GM23338 (cell line): ENCODE measurements at regions not wholly inside any gene's neighbourhood (a gene's known extent, or its start where the extent isn't known, plus 50 kb on each side); places are given as distances from the start of the nearest gene placed in this dataset.

Experiments used
- ATAC-seq: fragments of 200-7000 bp; cut with Tn5 transposase; 3 replicates; pipeline ENCODE4 v1.9.1; 2020
- DNase-seq: peaks from one replicate; pipeline ENCODE4 v3.0.0-alpha.2; 2015; ENCODE audit warnings: low spot score
- H2AFZ ChIP-seq: fragments of 200-600 bp; sonication (generic); 2 replicates; pipeline ENCODE4 v1.8.0; 2016; ENCODE audit warnings: antibody characterized with exemption, mild to moderate bottlenecking, moderate library complexity
- H3F3A ChIP-seq: fragments of 200-600 bp; sonication (generic); replicated peaks from 2 replicates; pipeline ENCODE4 v1.8.0; 2017; ENCODE audit warnings: antibody characterized with exemption, mixed run types, low read depth
- H3K27ac ChIP-seq: fragments of 200-600 bp; sonication (generic); 2 replicates; pipeline ENCODE4 v1.6.1; 2016; ENCODE audit warnings: low read depth
- H3K27me3 ChIP-seq: fragments of 200-600 bp; sonication (generic); 2 replicates; pipeline ENCODE4 v1.8.0; 2016; ENCODE audit warnings: mild to moderate bottlenecking, mixed run types, moderate library complexity; ENCODE audit not compliant: insufficient read depth
- H3K36me3 ChIP-seq: fragments of 200-600 bp; sonication (generic); 2 replicates; pipeline ENCODE4 v1.8.0; 2016; ENCODE audit warnings: mild to moderate bottlenecking; ENCODE audit not compliant: insufficient read depth
- H3K4me1 ChIP-seq: fragments of 200-600 bp; sonication (generic); 2 replicates; pipeline ENCODE4 v1.8.0; 2016; ENCODE audit warnings: mild to moderate bottlenecking, moderate library complexity; ENCODE audit not compliant: insufficient read depth
- H3K4me2 ChIP-seq: fragments of 200-600 bp; sonication (generic); 2 replicates; pipeline ENCODE4 v1.7.1; 2017; ENCODE audit warnings: mixed run types
- H3K4me3 ChIP-seq: fragments of 200-600 bp; sonication (generic); 2 replicates; pipeline ENCODE4 v1.6.1; 2016; ENCODE audit warnings: mixed run types
- H3K79me2 ChIP-seq: fragments of 200-600 bp; sonication (generic); replicated peaks from 2 replicates; pipeline ENCODE4 v1.8.0; 2017; ENCODE audit warnings: mild to moderate bottlenecking; ENCODE audit not compliant: insufficient read depth
- H3K9me2 ChIP-seq: fragments of 200-600 bp; sonication (generic); 2 replicates; pipeline ENCODE4 v1.8.0; 2017; ENCODE audit not compliant: insufficient read depth
- H4K20me1 ChIP-seq: fragments of 200-600 bp; sonication (generic); replicated peaks from 2 replicates; pipeline ENCODE4 v1.8.0; 2017; ENCODE audit warnings: mild to moderate bottlenecking; ENCODE audit not compliant: insufficient read depth
- H3K27ac Mint-ChIP-seq: 2 replicates; pipeline ENCODE4 v1.8.0; 2020; ENCODE audit warnings: inconsistent platforms, mild to moderate bottlenecking, moderate library complexity, mixed read lengths
- H3K27me3 Mint-ChIP-seq: 3 replicates; pipeline ENCODE4 v1.8.0; 2022; ENCODE audit warnings: low read depth, mild to moderate bottlenecking, moderate library complexity, mixed read lengths, inconsistent platforms; ENCODE audit not compliant: insufficient read depth, poor library complexity
- H3K36me3 Mint-ChIP-seq: 3 replicates; pipeline ENCODE4 v1.8.0; 2021; ENCODE audit warnings: low read depth, mild to moderate bottlenecking, inconsistent platforms, moderate library complexity, mixed read lengths
- H3K4me1 Mint-ChIP-seq: 3 replicates; pipeline ENCODE4 v1.8.0; 2020; ENCODE audit warnings: mild to moderate bottlenecking, inconsistent platforms, mixed read lengths
- H3K4me3 Mint-ChIP-seq: 3 replicates; pipeline ENCODE4 v1.8.0; 2021; ENCODE audit warnings: moderate library complexity, mild to moderate bottlenecking, inconsistent platforms, mixed read lengths
- H3K9me3 Mint-ChIP-seq: 3 replicates; pipeline ENCODE4 v1.8.0; 2020; ENCODE audit warnings: moderate library complexity, mild to moderate bottlenecking, inconsistent platforms, mixed read lengths
- CREB1 ChIP-seq: fragments of 250-450 bp; sonication (Bioruptor Pico); IDR thresholded peaks from 2 replicates; pipeline ENCODE4 v1.5.0; 2020; ENCODE audit warnings: low read depth, mild to moderate bottlenecking, moderate library complexity
- EZH2 ChIP-seq: fragments of 200-600 bp; sonication (generic); IDR thresholded peaks from one replicate; pipeline ENCODE4 v1.8.0; 2017; ENCODE audit warnings: antibody characterized with exemption, mild to moderate bottlenecking, low read depth; ENCODE audit not compliant: unreplicated experiment
- EZH2phosphoT487 ChIP-seq: fragments of 200-600 bp; sonication (generic); IDR thresholded peaks from one replicate; pipeline ENCODE4 v1.8.1; 2018; ENCODE audit warnings: antibody characterized with exemption; ENCODE audit not compliant: unreplicated experiment
- JUNB ChIP-seq: IDR thresholded peaks from one replicate; pipeline ENCODE4 v1.6.1; 2016; ENCODE audit warnings: antibody characterized with exemption; ENCODE audit not compliant: unreplicated experiment
- NANOG ChIP-seq: IDR thresholded peaks from 2 replicates; pipeline ENCODE4 v1.6.1; 2016; ENCODE audit warnings: antibody characterized with exemption, borderline replicate concordance
- POLR2AphosphoS5 ChIP-seq: IDR thresholded peaks from 2 replicates; pipeline ENCODE4 v1.6.1; 2016; ENCODE audit warnings: antibody characterized with exemption, low read depth
- STAT1 ChIP-seq: IDR thresholded peaks from one replicate; pipeline ENCODE4 v1.6.1; 2016; ENCODE audit warnings: antibody characterized with exemption; ENCODE audit not compliant: unreplicated experiment
- ZNF114 ChIP-seq: fragments of 250-450 bp; sonication (Bioruptor Pico); IDR thresholded peaks from 2 replicates; pipeline ENCODE4 v1.5.0; 2020; ENCODE audit warnings: mild to moderate bottlenecking, moderate library complexity
- ZNF331 ChIP-seq: fragments of 250-450 bp; sonication (Bioruptor Pico); IDR thresholded peaks from 2 replicates; pipeline ENCODE4 v1.5.0; 2020; ENCODE audit warnings: low read depth, mild to moderate bottlenecking, moderate library complexity
- TF ChIP-seq, protein P1 (sequence below): IDR thresholded peaks from one replicate; pipeline ENCODE4 v1.6.1; 2018; ENCODE audit warnings: antibody characterized with exemption; ENCODE audit not compliant: unreplicated experiment
- TF ChIP-seq, protein P2 (sequence below): IDR thresholded peaks from 2 replicates; pipeline ENCODE4 v1.6.1; 2016; ENCODE audit warnings: antibody characterized with exemption
- TF ChIP-seq, protein P3 (sequence below), 2 experiments: fragments of 200-600 bp in 1 of 2; sonication (generic) in 1 of 2; conservative IDR thresholded peaks; 2 replicates each; pipeline versions ENCODE4 v1.5.1 to v1.6.1; 2016 to 2017; ENCODE audit warnings: antibody characterized with exemption in 2 of 2, low read depth in 2 of 2, mild to moderate bottlenecking in 2 of 2, moderate library complexity in 1 of 2
- TF ChIP-seq, protein P4 (sequence below): fragments of 250-450 bp; sonication (Bioruptor Pico); IDR thresholded peaks from 2 replicates; pipeline ENCODE4 v1.5.0; 2020; ENCODE audit warnings: mild to moderate bottlenecking, moderate library complexity

DNA sequence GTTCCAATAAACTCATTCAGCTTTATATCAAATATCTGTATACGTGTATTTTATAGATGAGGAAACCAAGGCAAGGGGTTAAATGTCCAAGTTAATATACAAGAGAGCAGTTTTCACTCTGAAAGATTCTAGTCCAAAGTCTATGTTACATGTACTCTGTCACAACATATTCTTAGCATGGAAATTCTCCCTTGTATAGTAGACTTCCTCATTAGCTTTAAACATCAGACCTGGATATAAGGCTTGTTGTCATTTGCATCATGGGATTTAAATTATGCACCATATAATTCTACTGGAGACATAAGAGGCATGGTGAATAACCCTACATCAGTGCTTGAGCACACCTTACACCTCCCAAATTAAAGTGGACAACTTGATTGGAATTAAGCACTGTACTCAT lies 681.9 kb upstream of the CCDC179 start:
- H3K4me1 ChIP-seq: no peaks in the 10 kb centered on the region
- H3K27ac ChIP-seq: no peak overlapping the region
- H3K4me2 ChIP-seq: no peak overlapping the region
- no peaks in the 10 kb centered on the region for H3K27me3 ChIP-seq
- no peaks in the 10 kb centered on the region for H3K9me2 ChIP-seq
- no peaks in the 10 kb centered on the region for H3F3A ChIP-seq
- no peaks in the 10 kb centered on the region for H3K79me2 ChIP-seq
- no peak for TF ChIP-seq NANOG
- TF ChIP-seq, protein P1, sequence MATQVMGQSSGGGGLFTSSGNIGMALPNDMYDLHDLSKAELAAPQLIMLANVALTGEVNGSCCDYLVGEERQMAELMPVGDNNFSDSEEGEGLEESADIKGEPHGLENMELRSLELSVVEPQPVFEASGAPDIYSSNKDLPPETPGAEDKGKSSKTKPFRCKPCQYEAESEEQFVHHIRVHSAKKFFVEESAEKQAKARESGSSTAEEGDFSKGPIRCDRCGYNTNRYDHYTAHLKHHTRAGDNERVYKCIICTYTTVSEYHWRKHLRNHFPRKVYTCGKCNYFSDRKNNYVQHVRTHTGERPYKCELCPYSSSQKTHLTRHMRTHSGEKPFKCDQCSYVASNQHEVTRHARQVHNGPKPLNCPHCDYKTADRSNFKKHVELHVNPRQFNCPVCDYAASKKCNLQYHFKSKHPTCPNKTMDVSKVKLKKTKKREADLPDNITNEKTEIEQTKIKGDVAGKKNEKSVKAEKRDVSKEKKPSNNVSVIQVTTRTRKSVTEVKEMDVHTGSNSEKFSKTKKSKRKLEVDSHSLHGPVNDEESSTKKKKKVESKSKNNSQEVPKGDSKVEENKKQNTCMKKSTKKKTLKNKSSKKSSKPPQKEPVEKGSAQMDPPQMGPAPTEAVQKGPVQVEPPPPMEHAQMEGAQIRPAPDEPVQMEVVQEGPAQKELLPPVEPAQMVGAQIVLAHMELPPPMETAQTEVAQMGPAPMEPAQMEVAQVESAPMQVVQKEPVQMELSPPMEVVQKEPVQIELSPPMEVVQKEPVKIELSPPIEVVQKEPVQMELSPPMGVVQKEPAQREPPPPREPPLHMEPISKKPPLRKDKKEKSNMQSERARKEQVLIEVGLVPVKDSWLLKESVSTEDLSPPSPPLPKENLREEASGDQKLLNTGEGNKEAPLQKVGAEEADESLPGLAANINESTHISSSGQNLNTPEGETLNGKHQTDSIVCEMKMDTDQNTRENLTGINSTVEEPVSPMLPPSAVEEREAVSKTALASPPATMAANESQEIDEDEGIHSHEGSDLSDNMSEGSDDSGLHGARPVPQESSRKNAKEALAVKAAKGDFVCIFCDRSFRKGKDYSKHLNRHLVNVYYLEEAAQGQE: no peak
- no peak for TF ChIP-seq ZNF114 (CRISPR knock-in tag)
- no peak for TF ChIP-seq POLR2AphosphoS5
- TF ChIP-seq JUNB: no peak
- no peak for TF ChIP-seq ZNF331 (CRISPR knock-in tag)
- TF ChIP-seq, protein P2, sequence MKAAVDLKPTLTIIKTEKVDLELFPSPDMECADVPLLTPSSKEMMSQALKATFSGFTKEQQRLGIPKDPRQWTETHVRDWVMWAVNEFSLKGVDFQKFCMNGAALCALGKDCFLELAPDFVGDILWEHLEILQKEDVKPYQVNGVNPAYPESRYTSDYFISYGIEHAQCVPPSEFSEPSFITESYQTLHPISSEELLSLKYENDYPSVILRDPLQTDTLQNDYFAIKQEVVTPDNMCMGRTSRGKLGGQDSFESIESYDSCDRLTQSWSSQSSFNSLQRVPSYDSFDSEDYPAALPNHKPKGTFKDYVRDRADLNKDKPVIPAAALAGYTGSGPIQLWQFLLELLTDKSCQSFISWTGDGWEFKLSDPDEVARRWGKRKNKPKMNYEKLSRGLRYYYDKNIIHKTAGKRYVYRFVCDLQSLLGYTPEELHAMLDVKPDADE: no peak
- TF ChIP-seq CREB1 (CRISPR knock-in tag): no peak
- TF ChIP-seq, protein P3, sequence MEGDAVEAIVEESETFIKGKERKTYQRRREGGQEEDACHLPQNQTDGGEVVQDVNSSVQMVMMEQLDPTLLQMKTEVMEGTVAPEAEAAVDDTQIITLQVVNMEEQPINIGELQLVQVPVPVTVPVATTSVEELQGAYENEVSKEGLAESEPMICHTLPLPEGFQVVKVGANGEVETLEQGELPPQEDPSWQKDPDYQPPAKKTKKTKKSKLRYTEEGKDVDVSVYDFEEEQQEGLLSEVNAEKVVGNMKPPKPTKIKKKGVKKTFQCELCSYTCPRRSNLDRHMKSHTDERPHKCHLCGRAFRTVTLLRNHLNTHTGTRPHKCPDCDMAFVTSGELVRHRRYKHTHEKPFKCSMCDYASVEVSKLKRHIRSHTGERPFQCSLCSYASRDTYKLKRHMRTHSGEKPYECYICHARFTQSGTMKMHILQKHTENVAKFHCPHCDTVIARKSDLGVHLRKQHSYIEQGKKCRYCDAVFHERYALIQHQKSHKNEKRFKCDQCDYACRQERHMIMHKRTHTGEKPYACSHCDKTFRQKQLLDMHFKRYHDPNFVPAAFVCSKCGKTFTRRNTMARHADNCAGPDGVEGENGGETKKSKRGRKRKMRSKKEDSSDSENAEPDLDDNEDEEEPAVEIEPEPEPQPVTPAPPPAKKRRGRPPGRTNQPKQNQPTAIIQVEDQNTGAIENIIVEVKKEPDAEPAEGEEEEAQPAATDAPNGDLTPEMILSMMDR (conservative IDR thresholded peaks at IDR 0.05; ENCODE audit: low read depth in 2 of 2): no peak
- no peak for TF ChIP-seq STAT1
- TF ChIP-seq EZH2phosphoT487: no peak
- no peak for TF ChIP-seq EZH2
- TF ChIP-seq, protein P4, sequence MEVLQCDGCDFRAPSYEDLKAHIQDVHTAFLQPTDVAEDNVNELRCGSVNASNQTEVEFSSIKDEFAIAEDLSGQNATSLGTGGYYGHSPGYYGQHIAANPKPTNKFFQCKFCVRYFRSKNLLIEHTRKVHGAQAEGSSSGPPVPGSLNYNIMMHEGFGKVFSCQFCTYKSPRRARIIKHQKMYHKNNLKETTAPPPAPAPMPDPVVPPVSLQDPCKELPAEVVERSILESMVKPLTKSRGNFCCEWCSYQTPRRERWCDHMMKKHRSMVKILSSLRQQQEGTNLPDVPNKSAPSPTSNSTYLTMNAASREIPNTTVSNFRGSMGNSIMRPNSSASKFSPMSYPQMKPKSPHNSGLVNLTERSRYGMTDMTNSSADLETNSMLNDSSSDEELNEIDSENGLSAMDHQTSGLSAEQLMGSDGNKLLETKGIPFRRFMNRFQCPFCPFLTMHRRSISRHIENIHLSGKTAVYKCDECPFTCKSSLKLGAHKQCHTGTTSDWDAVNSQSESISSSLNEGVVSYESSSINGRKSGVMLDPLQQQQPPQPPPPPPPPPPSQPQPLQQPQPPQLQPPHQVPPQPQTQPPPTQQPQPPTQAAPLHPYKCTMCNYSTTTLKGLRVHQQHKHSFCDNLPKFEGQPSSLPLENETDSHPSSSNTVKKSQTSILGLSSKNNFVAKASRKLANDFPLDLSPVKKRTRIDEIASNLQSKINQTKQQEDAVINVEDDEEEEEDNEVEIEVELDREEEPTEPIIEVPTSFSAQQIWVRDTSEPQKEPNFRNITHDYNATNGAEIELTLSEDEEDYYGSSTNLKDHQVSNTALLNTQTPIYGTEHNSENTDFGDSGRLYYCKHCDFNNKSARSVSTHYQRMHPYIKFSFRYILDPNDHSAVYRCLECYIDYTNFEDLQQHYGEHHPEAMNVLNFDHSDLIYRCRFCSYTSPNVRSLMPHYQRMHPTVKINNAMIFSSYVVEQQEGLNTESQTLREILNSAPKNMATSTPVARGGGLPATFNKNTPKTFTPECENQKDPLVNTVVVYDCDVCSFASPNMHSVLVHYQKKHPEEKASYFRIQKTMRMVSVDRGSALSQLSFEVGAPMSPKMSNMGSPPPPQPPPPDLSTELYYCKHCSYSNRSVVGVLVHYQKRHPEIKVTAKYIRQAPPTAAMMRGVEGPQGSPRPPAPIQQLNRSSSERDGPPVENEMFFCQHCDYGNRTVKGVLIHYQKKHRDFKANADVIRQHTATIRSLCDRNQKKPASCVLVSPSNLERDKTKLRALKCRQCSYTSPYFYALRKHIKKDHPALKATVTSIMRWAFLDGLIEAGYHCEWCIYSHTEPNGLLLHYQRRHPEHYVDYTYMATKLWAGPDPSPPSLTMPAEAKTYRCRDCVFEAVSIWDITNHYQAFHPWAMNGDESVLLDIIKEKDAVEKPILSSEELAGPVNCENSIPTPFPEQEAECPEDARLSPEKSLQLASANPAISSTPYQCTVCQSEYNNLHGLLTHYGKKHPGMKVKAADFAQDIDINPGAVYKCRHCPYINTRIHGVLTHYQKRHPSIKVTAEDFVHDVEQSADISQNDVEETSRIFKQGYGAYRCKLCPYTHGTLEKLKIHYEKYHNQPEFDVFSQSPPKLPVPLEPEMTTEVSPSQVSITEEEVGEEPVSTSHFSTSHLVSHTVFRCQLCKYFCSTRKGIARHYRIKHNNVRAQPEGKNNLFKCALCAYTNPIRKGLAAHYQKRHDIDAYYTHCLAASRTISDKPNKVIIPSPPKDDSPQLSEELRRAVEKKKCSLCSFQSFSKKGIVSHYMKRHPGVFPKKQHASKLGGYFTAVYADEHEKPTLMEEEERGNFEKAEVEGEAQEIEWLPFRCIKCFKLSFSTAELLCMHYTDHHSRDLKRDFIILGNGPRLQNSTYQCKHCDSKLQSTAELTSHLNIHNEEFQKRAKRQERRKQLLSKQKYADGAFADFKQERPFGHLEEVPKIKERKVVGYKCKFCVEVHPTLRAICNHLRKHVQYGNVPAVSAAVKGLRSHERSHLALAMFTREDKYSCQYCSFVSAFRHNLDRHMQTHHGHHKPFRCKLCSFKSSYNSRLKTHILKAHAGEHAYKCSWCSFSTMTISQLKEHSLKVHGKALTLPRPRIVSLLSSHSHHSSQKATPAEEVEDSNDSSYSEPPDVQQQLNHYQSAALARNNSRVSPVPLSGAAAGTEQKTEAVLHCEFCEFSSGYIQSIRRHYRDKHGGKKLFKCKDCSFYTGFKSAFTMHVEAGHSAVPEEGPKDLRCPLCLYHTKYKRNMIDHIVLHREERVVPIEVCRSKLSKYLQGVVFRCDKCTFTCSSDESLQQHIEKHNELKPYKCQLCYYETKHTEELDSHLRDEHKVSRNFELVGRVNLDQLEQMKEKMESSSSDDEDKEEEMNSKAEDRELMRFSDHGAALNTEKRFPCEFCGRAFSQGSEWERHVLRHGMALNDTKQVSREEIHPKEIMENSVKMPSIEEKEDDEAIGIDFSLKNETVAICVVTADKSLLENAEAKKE: no peak
- peaks cover 2% of the 10 kb centered on the region; the same call in 1 of the 3 replicates for H3K9me3 Mint-ChIP-seq
- H3K36me3 ChIP-seq: no peaks in the 10 kb centered on the region
- ATAC-seq (no peak), DNase-seq (no peak)
- no peak overlapping the region for H3K4me3 Mint-ChIP-seq
- peaks cover under 1% of the 10 kb centered on the region; the same call in 1 of the 3 replicates for H3K36me3 Mint-ChIP-seq
- peaks cover 15% of the 10 kb centered on the region for H3K4me1 Mint-ChIP-seq
- H4K20me1 ChIP-seq: no peaks in the 10 kb centered on the region
- no peak overlapping the region for H3K4me3 ChIP-seq
- H3K27me3 Mint-ChIP-seq: no peaks in the 10 kb centered on the region
- H2AFZ ChIP-seq: no peak overlapping the region
- no peak overlapping the region for H3K27ac Mint-ChIP-seq
